ENCODE measurements at regions not wholly inside any gene's neighbourhood (a gene's known extent, or its start where the extent isn't known, plus 50 kb on each side); places are given as distances from the start of the nearest gene placed in this dataset.

DNA sequence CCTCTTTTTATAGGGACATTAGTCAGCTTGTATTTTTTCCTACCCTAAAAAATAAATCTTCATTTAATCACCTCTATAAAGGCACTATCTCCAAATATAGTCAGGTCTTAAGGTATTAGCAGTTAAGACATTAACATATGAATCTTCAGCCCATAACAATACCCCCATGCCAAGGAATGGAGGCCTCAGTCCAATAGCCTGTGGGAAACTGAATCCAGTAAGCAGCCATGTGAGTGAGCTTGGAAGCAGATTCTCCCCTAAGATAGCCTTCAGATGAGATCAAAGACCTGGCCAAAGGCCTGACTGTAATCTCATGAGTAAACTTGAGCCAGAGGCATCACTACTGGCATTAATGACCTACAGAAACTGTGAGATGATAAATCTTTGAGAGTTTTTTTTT, 232.1 kb upstream of the SYT10 start (continued):
- no peak for TF ChIP-seq ZSCAN18 (tag by site-specific recombination; IDR thresholded peaks at IDR 0.05)
- TF ChIP-seq ZBTB49 (tag by site-specific recombination; IDR thresholded peaks at IDR 0.05; ENCODE audit: low read depth) = no peak

GRCh38 chr12:33672836-33673577, 233.4 kb upstream of the SYT10 start:
- CTCF ChIA-PET = no interaction called here
- TF ChIP-seq, protein P1, sequence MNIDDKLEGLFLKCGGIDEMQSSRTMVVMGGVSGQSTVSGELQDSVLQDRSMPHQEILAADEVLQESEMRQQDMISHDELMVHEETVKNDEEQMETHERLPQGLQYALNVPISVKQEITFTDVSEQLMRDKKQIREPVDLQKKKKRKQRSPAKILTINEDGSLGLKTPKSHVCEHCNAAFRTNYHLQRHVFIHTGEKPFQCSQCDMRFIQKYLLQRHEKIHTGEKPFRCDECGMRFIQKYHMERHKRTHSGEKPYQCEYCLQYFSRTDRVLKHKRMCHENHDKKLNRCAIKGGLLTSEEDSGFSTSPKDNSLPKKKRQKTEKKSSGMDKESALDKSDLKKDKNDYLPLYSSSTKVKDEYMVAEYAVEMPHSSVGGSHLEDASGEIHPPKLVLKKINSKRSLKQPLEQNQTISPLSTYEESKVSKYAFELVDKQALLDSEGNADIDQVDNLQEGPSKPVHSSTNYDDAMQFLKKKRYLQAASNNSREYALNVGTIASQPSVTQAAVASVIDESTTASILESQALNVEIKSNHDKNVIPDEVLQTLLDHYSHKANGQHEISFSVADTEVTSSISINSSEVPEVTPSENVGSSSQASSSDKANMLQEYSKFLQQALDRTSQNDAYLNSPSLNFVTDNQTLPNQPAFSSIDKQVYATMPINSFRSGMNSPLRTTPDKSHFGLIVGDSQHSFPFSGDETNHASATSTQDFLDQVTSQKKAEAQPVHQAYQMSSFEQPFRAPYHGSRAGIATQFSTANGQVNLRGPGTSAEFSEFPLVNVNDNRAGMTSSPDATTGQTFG (tag by site-specific recombination; IDR thresholded peaks at IDR 0.05; ENCODE audit: borderline replicate concordance) = no peak
- no peak for TF ChIP-seq ZNF501 (tag by site-specific recombination; IDR thresholded peaks at IDR 0.05)
- TF ChIP-seq PBX3 (CRISPR knock-in tag; IDR thresholded peaks at IDR 0.05) = no peak
- no peak for TF ChIP-seq ZNF830 (tag by site-specific recombination; IDR thresholded peaks at IDR 0.05; ENCODE audit: low read depth)
- TF ChIP-seq ZNF654 (tag by site-specific recombination; IDR thresholded peaks at IDR 0.05; ENCODE audit: low read depth) = no peak
- TF ChIP-seq, protein P2, sequence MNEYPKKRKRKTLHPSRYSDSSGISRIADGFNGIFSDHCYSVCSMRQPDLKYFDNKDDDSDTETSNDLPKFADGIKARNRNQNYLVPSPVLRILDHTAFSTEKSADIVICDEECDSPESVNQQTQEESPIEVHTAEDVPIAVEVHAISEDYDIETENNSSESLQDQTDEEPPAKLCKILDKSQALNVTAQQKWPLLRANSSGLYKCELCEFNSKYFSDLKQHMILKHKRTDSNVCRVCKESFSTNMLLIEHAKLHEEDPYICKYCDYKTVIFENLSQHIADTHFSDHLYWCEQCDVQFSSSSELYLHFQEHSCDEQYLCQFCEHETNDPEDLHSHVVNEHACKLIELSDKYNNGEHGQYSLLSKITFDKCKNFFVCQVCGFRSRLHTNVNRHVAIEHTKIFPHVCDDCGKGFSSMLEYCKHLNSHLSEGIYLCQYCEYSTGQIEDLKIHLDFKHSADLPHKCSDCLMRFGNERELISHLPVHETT (tag by site-specific recombination; IDR thresholded peaks at IDR 0.05) = no peak
- TF ChIP-seq ZNF561 (tag by site-specific recombination; IDR thresholded peaks at IDR 0.05; ENCODE audit: borderline replicate concordance) = no peak
- no peak for TF ChIP-seq ZNF660 (tag by site-specific recombination; IDR thresholded peaks at IDR 0.05)
- TF ChIP-seq, protein P3, sequence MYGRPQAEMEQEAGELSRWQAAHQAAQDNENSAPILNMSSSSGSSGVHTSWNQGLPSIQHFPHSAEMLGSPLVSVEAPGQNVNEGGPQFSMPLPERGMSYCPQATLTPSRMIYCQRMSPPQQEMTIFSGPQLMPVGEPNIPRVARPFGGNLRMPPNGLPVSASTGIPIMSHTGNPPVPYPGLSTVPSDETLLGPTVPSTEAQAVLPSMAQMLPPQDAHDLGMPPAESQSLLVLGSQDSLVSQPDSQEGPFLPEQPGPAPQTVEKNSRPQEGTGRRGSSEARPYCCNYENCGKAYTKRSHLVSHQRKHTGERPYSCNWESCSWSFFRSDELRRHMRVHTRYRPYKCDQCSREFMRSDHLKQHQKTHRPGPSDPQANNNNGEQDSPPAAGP (tag by site-specific recombination; IDR thresholded peaks at IDR 0.05) = no peak
- TF ChIP-seq ZNF394 (tag by site-specific recombination; IDR thresholded peaks at IDR 0.05; ENCODE audit: borderline replicate concordance) = no peak
- TF ChIP-seq ZNF623 (tag by site-specific recombination; IDR thresholded peaks at IDR 0.05) = no peak
- no peak for TF ChIP-seq SCRT2 (tag by site-specific recombination; IDR thresholded peaks at IDR 0.05)
- TF ChIP-seq ZNF837 (tag by site-specific recombination; IDR thresholded peaks at IDR 0.05) = no peak
- H3K4me1 ChIP-seq (ENCODE audit: control insufficient read depth, insufficient read depth, low read length) = no peaks in the 10 kb centered on the region
- no peaks in the 10 kb centered on the region for H3K9me3 ChIP-seq (ENCODE audit: control insufficient read depth, insufficient read depth, low read depth, low read length)
- POLR2A ChIA-PET = no interaction called here
- no peaks in the 10 kb centered on the region for H3K36me3 ChIP-seq (ENCODE audit: control insufficient read depth in 2 of 2, insufficient read depth in 1 of 2, low read length in 2 of 2)
- H3K27ac ChIP-seq (ENCODE audit: extremely low read depth, low read depth, low read length) = no peak overlapping the region
- no peak overlapping the region for H3K4me3 ChIP-seq (ENCODE audit: low read depth, low read length)
